Osteoblast (primary cell): ENCODE measurements at regions not wholly inside any gene's neighbourhood (a gene's known extent, or its start where the extent isn't known, plus 50 kb on each side); places are given as distances from the start of the nearest gene placed in this dataset.

ENCODE experiments used
- DNase-seq: peaks from one replicate; pipeline ENCODE4 v3.0.0; 2011; ENCODE audit warnings: low spot score, mixed read lengths; ENCODE audit not compliant: insufficient read length; ENCODE audit errors: missing footprints
- H2AFZ ChIP-seq: 2 replicates; pipeline ENCODE4 v1.6.0; 2011; ENCODE audit warnings: mild to moderate bottlenecking, low read length
- H3K27ac ChIP-seq: 2 replicates; pipeline ENCODE4 v1.5.1; 2011; ENCODE audit warnings: mild to moderate bottlenecking, low read depth, low read length, moderate library complexity
- H3K27me3 ChIP-seq: 2 replicates; pipeline ENCODE4 v1.6.0; 2012; ENCODE audit warnings: mild to moderate bottlenecking, control low read depth, inconsistent platforms, low read length, moderate library complexity; ENCODE audit not compliant: insufficient read depth
- H3K36me3 ChIP-seq: 2 replicates; pipeline ENCODE4 v1.5.1; 2011; ENCODE audit warnings: mild to moderate bottlenecking, low read length, control low read depth, moderate library complexity; ENCODE audit not compliant: insufficient read depth
- H3K4me1 ChIP-seq: 2 replicates; pipeline ENCODE4 v1.5.1; 2011; ENCODE audit warnings: mild to moderate bottlenecking, low read length, control low read depth, moderate library complexity; ENCODE audit not compliant: insufficient read depth
- H3K4me2 ChIP-seq: 2 replicates; pipeline ENCODE4 v1.6.0; 2011; ENCODE audit warnings: mild to moderate bottlenecking, low read length; ENCODE audit not compliant: insufficient read depth
- H3K4me3 ChIP-seq: fragments of 200-600 bp; sonication (generic); 3 replicates; pipeline ENCODE4 v1.5.1; 2012; ENCODE audit warnings: mild to moderate bottlenecking, low read length, inconsistent platforms; ENCODE audit not compliant: insufficient read depth
- H3K79me2 ChIP-seq: 2 replicates; pipeline ENCODE4 v1.6.0; 2012; ENCODE audit warnings: mild to moderate bottlenecking, low read length, control low read depth, inconsistent platforms; ENCODE audit not compliant: insufficient read depth
- H3K9me3 ChIP-seq: 2 replicates; pipeline ENCODE4 v1.5.1; 2011; ENCODE audit warnings: low read depth, low read length, control low read depth
- H4K20me1 ChIP-seq: 2 replicates; pipeline ENCODE4 v1.6.0; 2012; ENCODE audit warnings: mild to moderate bottlenecking, low read length, control low read depth; ENCODE audit not compliant: insufficient read depth
- CTCF ChIP-seq: IDR thresholded peaks from 2 replicates; pipeline ENCODE4 v1.5.1; 2011; ENCODE audit warnings: mild to moderate bottlenecking, low read depth, low read length, moderate library complexity; ENCODE audit errors: extremely low read depth

- no peak for DNase-seq
- no peak for TF ChIP-seq CTCF
- H3K4me1 ChIP-seq, result no peaks in the 10 kb centered on the region
- H4K20me1 ChIP-seq, result no peaks in the 10 kb centered on the region
- no peaks in the 10 kb centered on the region for H3K27me3 ChIP-seq
- no peak overlapping the region for H3K4me3 ChIP-seq
- no peaks in the 10 kb centered on the region for H3K36me3 ChIP-seq
- no peak overlapping the region for H3K4me2 ChIP-seq
- H3K9me3 ChIP-seq, result no peaks in the 10 kb centered on the region
- H3K27ac ChIP-seq, result no peak overlapping the region
- no peak overlapping the region for H2AFZ ChIP-seq
- no peaks in the 10 kb centered on the region for H3K79me2 ChIP-seq
These were observed 447.4 kb downstream of the AEBP2 start for GRCh38 chr12:19886639-19887064.

GRCh38 chr12:19890024-19890423 lies 450.7 kb downstream of the AEBP2 start:
- Histone ChIP-seq H3K4me3 (no peak overlapping the region), H3K79me2 (no peaks in the 10 kb centered on the region), H2AFZ (no peak overlapping the region), H4K20me1 (no peaks in the 10 kb centered on the region), H3K4me1 (peaks cover 13% of the 10 kb centered on the region), H3K27me3 (no peaks in the 10 kb centered on the region), H3K27ac (no peak overlapping the region), H3K9me3 (no peaks in the 10 kb centered on the region), H3K4me2 (no peak overlapping the region), H3K36me3 (no peaks in the 10 kb centered on the region)
- DNase-seq, result no peak
- no peak for TF ChIP-seq CTCF

GRCh38 chr12:19891936-19892591 lies 452.8 kb downstream of the AEBP2 start:
- Histone ChIP-seq H3K27ac (no peak overlapping the region), H3K4me1 (peaks cover 13% of the 10 kb centered on the region), H2AFZ (no peak overlapping the region), H4K20me1 (no peaks in the 10 kb centered on the region), H3K9me3 (no peaks in the 10 kb centered on the region), H3K79me2 (no peaks in the 10 kb centered on the region), H3K36me3 (no peaks in the 10 kb centered on the region), H3K27me3 (no peaks in the 10 kb centered on the region), H3K4me3 (no peak overlapping the region), H3K4me2 (no peak overlapping the region)
- no peak for DNase-seq
- TF ChIP-seq CTCF, result no peak

GRCh38 chr12:19893514-19893913 lies 454.2 kb downstream of the AEBP2 start:
- Histone ChIP-seq H3K27me3 (no peaks in the 10 kb centered on the region), H3K4me3 (no peak overlapping the region), H3K27ac (no peak overlapping the region), H3K36me3 (no peaks in the 10 kb centered on the region), H3K4me1 (peaks cover 13% of the 10 kb centered on the region), H2AFZ (no peak overlapping the region), H3K9me3 (no peaks in the 10 kb centered on the region), H3K4me2 (no peak overlapping the region), H4K20me1 (no peaks in the 10 kb centered on the region), H3K79me2 (no peaks in the 10 kb centered on the region)
- peak; percentile 26 for TF ChIP-seq CTCF
- DNase-seq, result no peak
